GM18520 (cell line): ENCODE measurements at regions not wholly inside any gene's neighbourhood (a gene's known extent, or its start where the extent isn't known, plus 50 kb on each side); places are given as distances from the start of the nearest gene placed in this dataset.

Experiments used
- ATAC-seq: cut with Tn5 transposase; IDR thresholded peaks from one replicate; pipeline ENCODE4 v1.9.1; 2021; ENCODE audit not compliant: unreplicated experiment

GRCh38 chr10:3487228-3487627, 297.8 kb downstream of the KLF6 start:
- ATAC-seq, result no peak

- ATAC-seq, result no peak
These were observed 298.5 kb downstream of the KLF6 start for GRCh38 chr10:3486346-3487065.

- ATAC-seq, result no peak
These were observed 299.8 kb downstream of the KLF6 start for GRCh38 chr10:3485057-3485686.

- ATAC-seq, result peak; percentile 83
These were observed 300.5 kb downstream of the KLF6 start for GRCh38 chr10:3484306-3485056.

GRCh38 chr10:3482200-3482993, 302.6 kb downstream of the KLF6 start:
- no peak for ATAC-seq

GRCh38 chr10:3481496-3481895, 303.5 kb downstream of the KLF6 start:
- ATAC-seq, result no peak

GRCh38 chr10:3480990-3481315, 304.1 kb downstream of the KLF6 start:
- ATAC-seq, result no peak

GRCh38 chr10:3480281-3480989, 304.6 kb downstream of the KLF6 start:
- no peak for ATAC-seq

- no peak for ATAC-seq
These were observed 306.2 kb upstream of the PITRM1 start for GRCh38 chr10:3478632-3479240.

GRCh38 chr10:3478153-3478552, 305.6 kb upstream of the PITRM1 start:
- peak; percentile 21 for ATAC-seq

GRCh38 chr10:3477683-3478082, 305.1 kb upstream of the PITRM1 start:
- ATAC-seq, result peak; percentile 35

GRCh38 chr10:3476640-3477448, 304.3 kb upstream of the PITRM1 start:
- ATAC-seq, result no peak

GRCh38 chr10:3476186-3476585, 303.6 kb upstream of the PITRM1 start:
- ATAC-seq, result no peak

GRCh38 chr10:3475367-3475766, 302.8 kb upstream of the PITRM1 start:
- no peak for ATAC-seq

- ATAC-seq, result no peak
These were observed 301.7 kb upstream of the PITRM1 start for GRCh38 chr10:3474266-3474665.

GRCh38 chr10:3473271-3473670, 300.7 kb upstream of the PITRM1 start:
- no peak for ATAC-seq

- no peak for ATAC-seq
These were observed 299.9 kb upstream of the PITRM1 start for GRCh38 chr10:3472287-3473051.

- ATAC-seq, result no peak
These were observed 299.3 kb upstream of the PITRM1 start for GRCh38 chr10:3471927-3472286.

- no peak for ATAC-seq
These were observed 298.9 kb upstream of the PITRM1 start for GRCh38 chr10:3471472-3471871.
